HPDE6-E6E7 (cell line): ENCODE measurements at regions not wholly inside any gene's neighbourhood (a gene's known extent, or its start where the extent isn't known, plus 50 kb on each side); places are given as distances from the start of the nearest gene placed in this dataset.

Source experiments
- DNase-seq: peaks from one replicate; pipeline ENCODE4 v3.0.0; 2011; ENCODE audit warnings: missing footprints; ENCODE audit errors: extremely low spot score

GRCh38 chr12:45549337-45549902 is 180.1 kb upstream of the ARID2 start:
- no peak for DNase-seq

GRCh38 chr12:45553204-45553603 is 176.3 kb upstream of the ARID2 start:
- no peak for DNase-seq

- DNase-seq: no peak
Observed at GRCh38 chr12:45557016-45557415, 172.5 kb upstream of the ARID2 start.

- DNase-seq: no peak
Observed at GRCh38 chr12:45558353-45558752, 171.2 kb upstream of the ARID2 start.

GRCh38 chr12:45559537-45559936 is 170.0 kb upstream of the ARID2 start:
- no peak for DNase-seq

GRCh38 chr12:45560689-45561088 is 168.8 kb upstream of the ARID2 start:
- DNase-seq: no peak

- DNase-seq: no peak
Observed at GRCh38 chr12:45561488-45561887, 168.0 kb upstream of the ARID2 start.

GRCh38 chr12:45565590-45565989 is 163.9 kb upstream of the ARID2 start:
- DNase-seq: no peak

GRCh38 chr12:45566257-45566656 is 163.2 kb upstream of the ARID2 start:
- no peak for DNase-seq

- no peak for DNase-seq
Observed at GRCh38 chr12:45568808-45569207, 160.7 kb upstream of the ARID2 start.

- no peak for DNase-seq
Observed at GRCh38 chr12:45570501-45570900, 159.0 kb upstream of the ARID2 start.

- DNase-seq: no peak
Observed at GRCh38 chr12:45572114-45572513, 157.4 kb upstream of the ARID2 start.

GRCh38 chr12:45575417-45575816 is 154.1 kb upstream of the ARID2 start:
- DNase-seq: no peak

GRCh38 chr12:45575823-45576475 is 153.6 kb upstream of the ARID2 start:
- no peak for DNase-seq

- no peak for DNase-seq
Observed at GRCh38 chr12:45577844-45578399, 151.6 kb upstream of the ARID2 start.

GRCh38 chr12:45580356-45580969 is 149.0 kb upstream of the ARID2 start:
- DNase-seq: no peak

- no peak for DNase-seq
Observed at GRCh38 chr12:45581112-45581511, 148.4 kb upstream of the ARID2 start.

GRCh38 chr12:45582536-45582935 is 147.0 kb upstream of the ARID2 start:
- no peak for DNase-seq

GRCh38 chr12:45582986-45583659 is 146.4 kb upstream of the ARID2 start:
- DNase-seq: no peak

- DNase-seq: no peak
Observed at GRCh38 chr12:45584336-45584735, 145.2 kb upstream of the ARID2 start.

- DNase-seq: no peak
Observed at GRCh38 chr12:45585522-45586230, 143.8 kb upstream of the ARID2 start.

GRCh38 chr12:45586486-45586885 is 143.0 kb upstream of the ARID2 start:
- DNase-seq: no peak
